Chondrocyte (in vitro differentiated cells): ENCODE measurements at regions not wholly inside any gene's neighbourhood (a gene's known extent, or its start where the extent isn't known, plus 50 kb on each side); places are given as distances from the start of the nearest gene placed in this dataset.
"Not testable (repeated sequence)": the region's sequence is repeated elsewhere in the genome, so short reads cannot be mapped to it uniquely, and the experiment has no call there.

Source experiments
- DNase-seq: peaks from one replicate; pipeline ENCODE4 v3.0.0; 2021; ENCODE audit warnings: mixed read lengths, low spot score
- H3K27ac Mint-ChIP-seq: one replicate; pipeline ENCODE4 v1.8.0; 2021; ENCODE audit warnings: mild to moderate bottlenecking, moderate library complexity, mixed read lengths; ENCODE audit not compliant: unreplicated experiment
- H3K27me3 Mint-ChIP-seq: 2 replicates; pipeline ENCODE4 v1.8.0; 2021; ENCODE audit warnings: low read depth, mixed read lengths
- H3K36me3 Mint-ChIP-seq: 2 replicates; pipeline ENCODE4 v1.8.0; 2021; ENCODE audit warnings: low read depth, mixed read lengths
- H3K4me1 Mint-ChIP-seq: 2 replicates; pipeline ENCODE4 v1.8.0; 2021; ENCODE audit warnings: low read depth, mild to moderate bottlenecking, mixed read lengths
- H3K4me3 Mint-ChIP-seq: one replicate; pipeline ENCODE4 v1.8.0; 2021; ENCODE audit warnings: mild to moderate bottlenecking, moderate library complexity, mixed read lengths; ENCODE audit not compliant: unreplicated experiment
- H3K9me3 Mint-ChIP-seq: 2 replicates; pipeline ENCODE4 v1.8.0; 2021; ENCODE audit warnings: low read depth, mixed read lengths
- CTCF ChIP-seq: fragments of 200-600 bp; sonication (generic); IDR thresholded peaks from 2 replicates; pipeline ENCODE4 v1.5.0; 2021; ENCODE audit warnings: antibody characterized with exemption, mild to moderate bottlenecking, moderate library complexity

DNA sequence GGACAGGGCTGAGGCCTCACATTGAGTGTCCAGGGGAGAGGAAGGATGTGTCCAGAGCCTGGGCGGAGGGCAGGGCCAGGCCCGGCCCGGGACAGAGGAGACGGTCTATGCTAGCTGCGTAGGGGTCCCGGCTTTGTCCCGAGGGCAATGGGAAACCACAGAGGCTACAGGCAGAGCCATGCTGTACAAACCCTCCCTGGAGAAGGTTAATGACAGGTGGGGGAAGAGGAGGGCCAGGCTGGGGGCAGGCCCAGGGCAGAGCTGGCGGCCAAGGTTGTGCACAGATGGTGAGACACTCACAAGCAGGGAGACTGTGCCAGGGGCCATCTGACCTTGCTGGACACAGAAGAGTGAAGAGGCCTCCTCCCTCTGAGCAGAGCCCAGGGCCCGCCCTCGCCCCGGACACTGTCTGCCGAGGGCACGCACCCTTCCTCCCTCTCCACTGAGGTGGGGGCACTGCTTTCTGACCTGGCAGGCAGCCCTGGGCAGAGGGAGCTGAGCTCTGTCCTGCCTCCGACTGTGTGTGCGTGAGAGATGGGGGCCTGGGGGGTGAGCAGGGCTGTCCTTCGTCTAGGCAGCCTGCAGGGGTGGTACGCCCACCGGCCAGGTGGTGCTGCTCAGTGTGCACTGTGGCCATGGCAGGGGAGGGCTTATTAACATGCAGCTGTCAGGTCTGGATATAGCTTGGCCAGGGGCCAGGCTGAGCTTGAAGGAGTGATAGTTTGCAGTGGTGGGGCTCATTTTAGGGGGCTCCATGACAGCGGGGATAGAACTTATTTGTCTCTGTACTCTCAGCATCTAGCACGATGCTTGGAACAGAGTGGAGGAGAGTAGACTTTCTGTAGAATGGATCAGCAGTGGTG is 75.7 kb upstream of the LRPAP1 start:
- Mint-ChIP-seq H3K4me3 (no peak overlapping the region), H3K9me3 (no peaks in the 10 kb centered on the region), H3K27ac (no peak overlapping the region), H3K36me3 (no peaks in the 10 kb centered on the region), H3K27me3 (peaks cover 8% of the 10 kb centered on the region), H3K4me1 (no peaks in the 10 kb centered on the region)
- no peak for DNase-seq
- TF ChIP-seq CTCF: no peak

DNA sequence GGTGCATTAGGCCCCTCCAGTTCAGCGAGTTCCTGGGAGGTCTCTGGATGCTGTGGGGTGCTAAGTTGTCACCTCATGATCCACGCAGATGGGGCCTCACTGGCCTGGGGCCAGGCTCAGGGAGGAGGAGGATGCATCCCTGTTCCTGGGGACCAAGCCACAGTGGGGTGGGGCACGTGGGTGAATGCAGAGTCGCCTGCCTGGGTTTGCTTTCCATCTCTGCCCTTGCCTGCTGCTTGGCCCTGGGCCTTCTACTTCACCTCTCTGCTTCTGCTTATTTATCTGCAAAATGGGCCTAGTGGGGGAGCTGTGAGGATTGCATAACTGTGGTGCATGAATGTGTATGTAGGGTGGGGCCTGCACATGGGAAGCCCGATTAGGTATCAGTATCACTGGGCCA is 74.6 kb upstream of the LRPAP1 start:
- not testable (repeated sequence) for H3K9me3 Mint-ChIP-seq, DNase-seq, H3K4me1 Mint-ChIP-seq, H3K27ac Mint-ChIP-seq, H3K4me3 Mint-ChIP-seq, H3K27me3 Mint-ChIP-seq, H3K36me3 Mint-ChIP-seq

DNA sequence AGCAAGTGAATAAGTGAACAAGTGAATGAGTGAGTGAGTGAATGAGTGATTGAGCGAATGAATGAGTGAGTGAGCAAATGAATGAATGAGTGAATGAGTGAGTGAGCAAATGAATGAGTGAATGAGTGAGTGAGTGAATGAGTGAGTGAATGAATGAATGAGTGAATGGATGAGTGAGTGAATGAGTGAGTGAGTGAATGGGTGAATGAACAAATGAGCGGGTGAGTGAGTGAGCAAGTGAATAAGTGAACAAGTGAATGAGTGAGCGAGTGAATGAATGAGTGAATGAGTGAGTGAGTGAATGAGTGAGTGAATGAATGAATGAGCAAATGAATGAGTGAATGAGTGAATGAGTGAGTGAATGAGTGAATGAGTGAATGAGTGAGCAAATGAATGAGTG is 74.0 kb upstream of the LRPAP1 start:
- H3K27me3 Mint-ChIP-seq, H3K4me1 Mint-ChIP-seq, H3K9me3 Mint-ChIP-seq, DNase-seq, H3K27ac Mint-ChIP-seq, H3K36me3 Mint-ChIP-seq, H3K4me3 Mint-ChIP-seq: not testable (repeated sequence)

GRCh38 chr4:3605491-3605890 is 73.3 kb upstream of the LRPAP1 start:
- TF ChIP-seq CTCF: no peak
- H3K27ac Mint-ChIP-seq: no peak overlapping the region
- H3K9me3 Mint-ChIP-seq: peaks cover 6% of the 10 kb centered on the region
- no peaks in the 10 kb centered on the region for H3K36me3 Mint-ChIP-seq
- DNase-seq: no peak
- H3K4me3 Mint-ChIP-seq: no peak overlapping the region
- H3K27me3 Mint-ChIP-seq: peaks cover 8% of the 10 kb centered on the region
- H3K4me1 Mint-ChIP-seq: no peaks in the 10 kb centered on the region

- not testable (repeated sequence) for H3K36me3 Mint-ChIP-seq, H3K27me3 Mint-ChIP-seq, H3K27ac Mint-ChIP-seq, H3K4me1 Mint-ChIP-seq, H3K9me3 Mint-ChIP-seq, DNase-seq, H3K4me3 Mint-ChIP-seq
These were observed 70.8 kb upstream of the LRPAP1 start for GRCh38 chr4:3602886-3603645.

DNA sequence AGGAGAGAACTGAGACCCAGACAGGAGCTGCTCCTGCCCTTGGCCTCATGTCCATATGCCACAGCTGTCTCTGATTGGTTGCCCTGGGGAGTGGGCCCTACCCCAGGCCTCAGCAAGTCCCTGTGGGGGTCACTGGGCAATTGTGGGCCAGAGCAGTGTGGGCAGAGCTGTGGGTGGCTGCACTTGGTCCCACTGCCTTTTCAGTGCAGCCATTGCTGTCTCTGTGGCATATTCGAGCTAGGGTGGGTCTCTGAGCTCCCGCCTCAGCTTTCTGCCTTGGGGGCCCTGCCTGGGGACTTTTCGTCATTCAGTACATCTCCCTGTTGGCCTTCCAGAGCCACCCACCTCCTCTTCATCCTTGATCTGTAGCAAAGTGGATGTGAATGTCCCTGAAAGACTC is 69.8 kb upstream of the LRPAP1 start:
- DNase-seq: no peak
- Mint-ChIP-seq H3K27me3 (peaks cover 2% of the 10 kb centered on the region), H3K4me1 (no peaks in the 10 kb centered on the region), H3K36me3 (no peaks in the 10 kb centered on the region), H3K9me3 (peaks cover 6% of the 10 kb centered on the region), H3K4me3 (no peak overlapping the region), H3K27ac (no peak overlapping the region)
- no peak for TF ChIP-seq CTCF

- not testable (repeated sequence) for H3K36me3 Mint-ChIP-seq, H3K4me1 Mint-ChIP-seq, H3K27me3 Mint-ChIP-seq, H3K4me3 Mint-ChIP-seq, H3K27ac Mint-ChIP-seq, DNase-seq, H3K9me3 Mint-ChIP-seq
These were observed 69.0 kb upstream of the LRPAP1 start for GRCh38 chr4:3601108-3601690.
